ENCODE measurements at regions not wholly inside any gene's neighbourhood (a gene's known extent, or its start where the extent isn't known, plus 50 kb on each side); places are given as distances from the start of the nearest gene placed in this dataset.
"Not testable (repeated sequence)": the region's sequence is repeated elsewhere in the genome, so short reads cannot be mapped to it uniquely, and the experiment has no call there.

GRCh38 chrX:139475432-139475831, 55.1 kb upstream of the F9 start:
- intact Hi-C loops (cut with micrococcal nuclease) = no loop called here

GRCh38 chrX:139461945-139462344, 68.6 kb upstream of the F9 start:
- intact Hi-C loops (cut with micrococcal nuclease) = not testable (repeated sequence)

GRCh38 chrX:139454743-139455142, 75.8 kb upstream of the F9 start:
- intact Hi-C loops (cut with micrococcal nuclease) = no loop called here

GRCh38 chrX:139448996-139449395, 81.5 kb upstream of the F9 start:
- intact Hi-C loops (cut with micrococcal nuclease) = no loop called here

GRCh38 chrX:139446832-139447231, 83.7 kb upstream of the F9 start:
- intact Hi-C loops (cut with micrococcal nuclease) = no loop called here

GRCh38 chrX:139429913-139430312, 100.6 kb upstream of the F9 start:
- intact Hi-C loops (cut with micrococcal nuclease) = no loop called here

GRCh38 chrX:139423186-139423585, 107.4 kb upstream of the F9 start:
- intact Hi-C loops (cut with micrococcal nuclease) = no loop called here

GRCh38 chrX:139398258-139398657, 132.3 kb upstream of the F9 start:
- intact Hi-C loops (cut with micrococcal nuclease) = not testable (repeated sequence)

- intact Hi-C loops (cut with micrococcal nuclease) = no loop called here
Measured at GRCh38 chrX:139388254-139388653, 142.3 kb upstream of the F9 start.

- intact Hi-C loops (cut with micrococcal nuclease) = no loop called here
Measured at GRCh38 chrX:139382529-139382928, 148.0 kb upstream of the F9 start.

- intact Hi-C loops (cut with micrococcal nuclease) = not testable (repeated sequence)
Measured at GRCh38 chrX:139376547-139376946, 154.0 kb upstream of the F9 start.

GRCh38 chrX:139360356-139360755, 170.2 kb upstream of the F9 start:
- intact Hi-C loops (cut with micrococcal nuclease) = no loop called here

GRCh38 chrX:139342594-139342991, 187.9 kb upstream of the F9 start:
- intact Hi-C loops (cut with micrococcal nuclease) = not testable (repeated sequence)

- intact Hi-C loops (cut with micrococcal nuclease) = not testable (repeated sequence)
Measured at GRCh38 chrX:139341855-139342593, 188.5 kb upstream of the F9 start.

GRCh38 chrX:139332441-139332840, 198.1 kb upstream of the F9 start:
- intact Hi-C loops (cut with micrococcal nuclease) = no loop called here

- intact Hi-C loops (cut with micrococcal nuclease) = no loop called here
Measured at GRCh38 chrX:139327355-139327754, 203.2 kb upstream of the F9 start.

GRCh38 chrX:139324756-139325155, 205.8 kb upstream of the F9 start:
- intact Hi-C loops (cut with micrococcal nuclease) = no loop called here

GRCh38 chrX:139320661-139321354, 209.7 kb upstream of the F9 start:
- intact Hi-C loops (cut with micrococcal nuclease) = not testable (repeated sequence)

- intact Hi-C loops (cut with micrococcal nuclease) = not testable (repeated sequence)
Measured at GRCh38 chrX:139306675-139307074, 223.9 kb upstream of the F9 start.

- intact Hi-C loops (cut with micrococcal nuclease) = no loop called here
Measured at GRCh38 chrX:139304471-139304870, 226.1 kb upstream of the F9 start.

GRCh38 chrX:139299309-139299708, 231.2 kb upstream of the F9 start:
- intact Hi-C loops (cut with micrococcal nuclease) = no loop called here

GRCh38 chrX:139298437-139298836, 232.1 kb upstream of the F9 start:
- intact Hi-C loops (cut with micrococcal nuclease) = no loop called here

- intact Hi-C loops (cut with micrococcal nuclease) = no loop called here
Measured at GRCh38 chrX:139297638-139298037, 232.9 kb upstream of the F9 start.
